ENCODE measurements at regions not wholly inside any gene's neighbourhood (a gene's known extent, or its start where the extent isn't known, plus 50 kb on each side); places are given as distances from the start of the nearest gene placed in this dataset.

- no peak for TF ChIP-seq CTCF (conservative IDR thresholded peaks at IDR 0.05)
- TF ChIP-seq ZFX (IDR thresholded peaks at IDR 0.05), result no peak
Measured at GRCh38 chr7:68914006-68914405, 684.3 kb upstream of the AUTS2 start.

Measured in C4-2B (cell line).